HG03342 (cell line): ENCODE measurements at regions not wholly inside any gene's neighbourhood (a gene's known extent, or its start where the extent isn't known, plus 50 kb on each side); places are given as distances from the start of the nearest gene placed in this dataset.
"Not testable (repeated sequence)": the region's sequence is repeated elsewhere in the genome, so short reads cannot be mapped to it uniquely, and the experiment has no call there.

Source experiments
- ATAC-seq: cut with Tn5 transposase; IDR thresholded peaks from one replicate; pipeline ENCODE4 v1.9.1; 2021; ENCODE audit warnings: mild to moderate bottlenecking, moderate library complexity; ENCODE audit not compliant: unreplicated experiment

DNA sequence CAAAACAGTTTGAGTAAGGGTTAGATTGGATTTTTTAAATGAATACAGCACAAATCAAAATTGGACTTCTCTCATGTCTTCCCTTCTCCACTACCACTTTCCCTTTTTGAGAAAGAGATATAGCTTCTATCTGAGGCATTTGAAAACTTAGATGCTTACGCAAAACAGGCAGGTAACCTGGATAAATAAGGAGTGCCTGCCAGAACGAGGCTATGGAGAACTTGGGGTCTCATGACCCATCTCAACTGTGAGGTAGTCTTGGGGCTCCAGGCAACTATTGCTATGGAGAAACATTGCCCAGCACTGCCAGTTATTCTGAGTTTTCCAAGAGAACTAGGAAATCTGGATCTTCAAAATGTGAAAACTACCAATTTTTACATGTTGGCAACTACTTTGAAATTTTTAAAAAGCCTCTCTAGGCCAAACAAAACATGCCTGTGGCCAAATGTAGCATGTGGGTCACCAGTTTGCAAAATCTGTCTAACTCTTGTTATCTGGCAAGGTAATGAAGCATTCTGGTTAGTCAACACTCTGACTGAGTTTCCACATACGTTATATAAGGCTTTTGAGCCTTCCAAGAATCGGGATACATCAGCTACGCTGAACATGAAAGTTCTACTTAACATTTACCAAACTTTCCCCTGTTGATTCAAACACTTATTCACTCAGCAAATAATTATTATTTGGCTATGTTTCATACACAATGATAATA lies 752.7 kb downstream of the KCNA4 start:
- no peak for ATAC-seq

DNA sequence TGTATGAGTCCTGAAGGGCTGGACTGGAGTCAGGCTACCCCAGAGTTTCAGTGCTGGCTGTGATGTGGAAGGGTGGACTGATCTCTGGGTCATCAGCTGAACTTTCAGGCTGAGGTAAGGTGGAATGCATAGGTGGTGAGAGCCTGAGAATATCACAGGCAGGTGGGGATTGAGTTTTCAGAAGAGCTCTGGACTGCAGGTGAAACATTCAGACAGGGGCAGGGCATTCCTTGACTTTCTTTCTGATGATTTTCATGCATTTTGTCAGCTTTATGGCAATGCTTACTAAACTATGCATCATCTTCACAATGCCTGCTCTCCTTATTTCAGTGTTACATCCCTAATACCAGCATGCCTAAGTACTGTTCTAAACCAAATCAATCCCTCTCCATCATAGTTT lies 755.0 kb downstream of the KCNA4 start:
- ATAC-seq: no peak

DNA sequence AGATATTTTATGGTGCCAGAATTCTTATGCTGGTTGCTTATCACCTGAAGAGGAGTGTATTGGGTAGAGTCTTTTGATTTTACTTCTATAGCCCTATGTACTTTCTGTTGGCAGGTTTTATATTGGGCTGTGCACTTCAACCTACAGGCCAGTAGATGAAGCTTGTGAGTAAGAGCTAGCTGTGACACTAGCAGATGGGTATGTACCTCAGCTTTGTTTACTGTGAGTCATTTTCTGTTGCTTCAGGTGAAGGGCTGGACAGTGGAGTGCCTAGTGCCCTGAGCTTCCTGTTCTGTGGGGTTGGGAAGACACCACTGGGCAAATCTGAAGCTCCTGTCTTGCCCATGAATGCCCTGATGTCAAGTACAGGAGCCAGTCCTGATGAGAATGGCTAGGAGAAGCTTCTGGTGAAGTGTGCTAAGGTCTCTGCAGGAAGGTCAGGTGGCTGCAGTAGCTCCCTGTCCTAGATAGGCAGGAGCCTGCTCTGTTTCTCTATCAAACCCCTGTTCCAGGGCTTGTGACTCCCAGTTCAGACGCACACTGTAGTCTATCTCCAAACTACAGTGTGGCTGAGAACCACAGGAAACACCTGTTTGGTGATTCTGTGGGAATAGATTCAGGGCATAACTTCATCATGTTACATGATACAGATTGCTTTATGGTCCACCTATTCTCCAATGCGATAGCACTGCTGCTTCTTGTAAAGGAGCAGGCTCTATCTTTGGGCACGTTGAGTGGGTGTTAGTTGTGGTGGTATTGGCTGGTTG lies 755.7 kb downstream of the KCNA4 start:
- no peak for ATAC-seq

DNA sequence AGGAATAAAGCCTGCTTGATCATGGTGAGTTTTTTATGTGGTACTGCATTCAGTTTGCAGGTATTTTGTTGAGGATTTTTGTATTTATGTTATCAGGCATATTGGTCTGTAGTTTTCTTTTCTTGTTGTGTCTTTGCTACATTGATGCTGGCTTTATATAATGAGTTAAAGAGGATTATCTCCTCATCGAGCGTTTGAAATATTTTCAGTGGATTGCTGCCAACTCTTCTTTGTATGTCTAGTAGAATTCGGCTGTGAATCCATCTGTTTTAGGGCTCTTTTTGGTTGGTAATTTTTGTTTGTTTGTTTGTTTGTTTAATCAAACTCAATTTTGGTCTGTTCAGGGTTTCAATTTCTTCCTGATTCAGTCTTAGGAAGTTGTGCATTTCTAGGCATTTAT lies 758.4 kb downstream of the KCNA4 start:
- ATAC-seq: no peak

DNA sequence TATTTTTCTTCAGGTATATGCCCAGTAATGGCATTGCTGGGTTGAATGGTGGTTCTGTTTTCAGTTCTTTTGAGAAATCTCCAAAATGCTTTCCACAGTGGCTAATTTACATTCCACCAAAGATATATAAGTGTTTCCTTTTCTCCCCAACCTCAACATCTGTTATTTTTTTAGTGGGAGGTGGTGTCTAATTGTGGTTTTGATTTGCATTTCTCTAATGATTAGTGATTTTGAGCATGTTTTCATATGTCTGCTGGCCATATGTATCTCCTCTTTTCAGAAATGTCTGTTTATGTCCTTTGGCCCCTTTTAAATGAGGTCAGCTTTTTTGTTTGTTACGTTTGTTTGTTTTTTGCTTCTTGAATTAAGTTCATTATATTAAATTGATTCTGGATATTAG lies 760.2 kb downstream of the KCNA4 start:
- peak; percentile 55 for ATAC-seq

DNA sequence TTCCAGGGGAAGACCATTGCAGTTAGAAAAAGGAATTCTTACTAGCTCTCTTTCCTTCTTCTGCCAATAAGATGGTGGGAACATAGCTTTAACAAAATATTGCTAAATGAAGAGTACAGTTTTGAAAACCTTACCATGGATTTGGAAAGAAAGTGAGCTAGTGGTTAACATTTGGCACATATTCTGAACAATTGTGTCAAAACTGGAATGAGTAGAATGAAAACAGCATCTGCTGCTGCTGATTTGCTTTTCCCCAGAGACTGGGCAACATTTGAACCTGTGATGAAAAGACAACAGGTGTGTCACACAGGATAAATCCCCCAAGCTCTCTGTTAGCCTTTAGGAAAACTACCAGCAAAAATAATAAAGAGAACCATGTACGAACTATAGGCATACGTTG lies 761.4 kb downstream of the KCNA4 start:
- ATAC-seq: no peak

DNA sequence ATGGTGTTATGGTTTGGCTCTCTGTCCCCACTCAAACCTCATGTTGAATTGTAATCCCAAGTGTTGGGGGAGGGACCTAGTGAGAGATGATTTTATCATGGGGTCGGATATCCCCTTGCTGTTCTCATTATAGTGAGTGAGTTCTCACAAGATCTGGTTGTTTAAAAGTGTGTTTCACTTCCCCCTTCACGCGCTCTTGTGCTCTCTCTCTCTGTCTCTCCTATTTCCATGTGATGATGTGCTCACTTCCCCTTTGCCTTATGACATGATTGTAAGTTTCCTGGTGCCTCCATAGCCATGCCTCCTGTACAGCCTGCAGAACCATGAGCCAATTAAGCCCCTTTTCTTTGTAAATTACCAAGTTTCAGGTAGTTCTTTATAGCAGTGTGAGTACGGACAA lies 765.1 kb downstream of the KCNA4 start:
- ATAC-seq: peak; percentile 85

DNA sequence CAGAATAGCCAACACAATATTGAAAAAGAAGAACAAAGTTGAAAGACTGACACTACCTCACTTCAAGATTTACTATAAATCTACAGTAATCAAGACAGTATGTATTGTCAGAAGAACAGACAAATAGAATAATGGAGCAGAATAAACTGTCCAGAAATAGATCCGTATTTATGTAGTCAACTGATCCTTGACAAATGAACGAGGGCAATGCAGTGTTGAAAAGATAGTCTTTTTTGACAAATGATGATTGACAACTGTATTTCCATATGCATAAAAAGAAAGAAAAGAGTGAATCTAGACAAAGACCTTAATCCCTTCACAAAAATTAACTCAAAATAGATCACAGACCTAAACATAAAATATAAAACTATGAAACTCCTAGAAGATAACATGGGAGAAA lies 767.1 kb downstream of the KCNA4 start:
- no peak for ATAC-seq

DNA sequence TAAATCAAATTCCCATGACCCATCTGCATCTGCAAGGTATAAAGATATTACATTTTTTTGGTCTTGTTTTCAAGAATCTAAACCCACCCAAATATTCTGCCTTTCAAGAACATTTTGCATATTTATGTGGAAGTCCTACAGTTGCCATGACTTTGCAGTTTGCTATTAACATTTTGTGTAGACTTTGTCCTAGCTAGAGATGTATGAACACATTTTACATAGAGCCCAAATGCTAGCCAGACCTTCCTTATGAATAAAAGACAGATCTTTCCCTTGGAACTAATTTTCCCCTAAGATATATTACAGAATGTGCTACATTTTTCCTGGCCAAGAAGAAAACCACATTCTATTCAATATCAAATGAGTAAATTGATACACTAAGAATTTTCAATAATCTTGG lies 772.5 kb downstream of the KCNA4 start:
- ATAC-seq: no peak

DNA sequence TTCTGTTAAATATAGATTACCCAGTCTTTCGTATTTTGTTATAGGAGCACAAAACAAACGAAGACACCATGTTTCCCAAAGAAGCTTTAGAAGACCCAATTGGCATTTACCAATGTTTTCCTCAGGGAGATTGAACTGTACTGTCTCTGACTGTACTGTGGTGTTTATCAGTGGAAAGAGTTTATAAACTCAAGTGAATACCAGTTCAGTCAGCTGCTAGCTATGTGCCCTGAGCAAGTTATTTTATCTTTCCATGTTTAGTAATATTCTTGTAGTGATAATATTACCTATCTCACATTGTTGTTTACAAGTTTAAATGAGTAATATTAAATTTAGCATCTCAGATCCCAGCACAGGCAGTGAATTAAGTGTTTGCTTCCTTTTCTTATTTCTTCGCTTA lies 773.2 kb downstream of the KCNA4 start:
- ATAC-seq: no peak

DNA sequence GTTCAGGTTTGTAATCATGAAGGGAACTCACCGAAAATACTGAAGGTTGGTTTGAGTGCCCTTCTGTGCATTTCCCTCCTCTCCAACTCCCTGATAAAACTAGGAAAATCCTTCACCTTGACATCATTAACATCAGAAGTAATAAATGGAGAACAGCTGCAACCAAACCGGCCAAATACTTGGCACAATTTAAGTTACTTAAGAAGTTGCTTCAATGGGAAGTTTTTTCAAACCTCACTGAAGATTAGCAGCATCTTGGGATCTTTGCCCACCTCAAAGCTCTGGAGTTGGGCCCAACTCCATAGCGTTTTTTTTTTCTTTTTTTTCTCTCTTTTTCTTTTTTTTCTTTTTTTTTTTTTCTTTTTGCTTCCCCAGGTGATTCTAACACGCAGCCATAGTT lies 784.8 kb downstream of the KCNA4 start:
- ATAC-seq: no peak

DNA sequence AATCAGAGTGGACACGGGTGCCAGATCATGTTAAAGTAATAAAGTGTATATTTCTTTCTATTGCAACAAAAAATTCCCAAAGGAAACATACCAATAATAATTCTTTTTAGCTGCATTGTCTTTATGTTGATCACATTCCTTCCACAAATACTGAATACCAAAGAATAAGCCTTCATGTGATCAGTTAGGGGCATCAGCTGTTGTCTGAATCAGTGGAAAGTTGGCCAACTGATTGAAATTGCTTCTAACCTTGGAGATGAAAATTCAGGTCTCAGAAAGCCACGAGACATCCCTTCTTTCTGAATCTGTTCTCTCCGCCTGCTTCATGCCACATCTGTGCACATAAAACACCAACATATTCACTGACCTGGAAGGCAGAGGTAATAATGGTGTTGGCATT lies 785.2 kb downstream of the KCNA4 start:
- ATAC-seq: no peak

DNA sequence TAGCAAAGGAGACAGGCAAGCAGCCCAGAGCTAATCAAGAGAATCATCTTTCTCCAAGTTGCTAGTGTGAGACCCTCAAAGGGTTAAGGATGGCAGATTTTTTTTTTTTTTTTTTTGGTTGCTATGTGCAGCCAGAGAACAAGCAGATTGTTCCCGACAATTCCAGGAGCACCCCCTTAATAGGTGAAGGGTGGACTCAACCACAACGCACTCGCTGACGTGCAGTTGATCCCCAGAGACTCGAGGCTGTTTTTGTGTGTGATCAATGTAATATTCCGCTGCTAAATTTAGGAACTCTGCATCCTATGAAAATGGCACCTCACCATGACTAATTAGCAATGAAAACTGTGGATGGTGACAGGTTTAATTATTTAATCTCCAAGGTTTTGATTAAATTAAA lies 789.0 kb downstream of the KCNA4 start:
- ATAC-seq: no peak

DNA sequence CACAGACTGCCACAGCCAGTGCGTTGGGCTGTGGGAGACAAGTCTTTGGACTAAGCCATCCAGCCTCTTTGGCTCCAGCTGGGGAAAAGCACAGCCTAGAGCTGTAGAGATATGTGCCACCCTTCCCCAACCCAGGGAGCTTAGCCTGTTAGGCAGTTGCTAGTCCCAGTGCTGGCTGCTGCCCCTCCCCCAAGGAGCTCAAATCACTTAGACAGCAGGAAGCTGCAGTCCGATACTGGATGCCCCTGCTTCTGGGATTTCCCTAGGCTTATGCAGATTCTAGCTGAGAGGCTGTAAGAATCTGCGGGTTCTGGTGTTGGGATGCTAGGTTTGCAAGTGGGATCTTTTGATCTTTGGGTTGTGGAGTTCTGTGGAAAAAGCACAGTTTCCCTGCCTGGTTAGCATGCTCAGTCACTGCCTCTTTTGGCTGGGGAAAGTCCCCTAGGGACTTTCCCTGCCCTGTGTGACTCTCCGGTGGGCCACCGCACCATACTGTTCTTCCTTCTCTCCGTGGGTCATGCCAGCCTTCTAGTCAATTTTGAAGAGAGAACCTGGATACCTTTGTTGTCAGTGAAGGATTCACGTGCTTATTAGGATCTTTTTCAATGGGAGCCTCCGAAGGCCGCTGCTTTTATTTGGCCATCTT lies 792.0 kb downstream of the KCNA4 start:
- ATAC-seq: no peak

DNA sequence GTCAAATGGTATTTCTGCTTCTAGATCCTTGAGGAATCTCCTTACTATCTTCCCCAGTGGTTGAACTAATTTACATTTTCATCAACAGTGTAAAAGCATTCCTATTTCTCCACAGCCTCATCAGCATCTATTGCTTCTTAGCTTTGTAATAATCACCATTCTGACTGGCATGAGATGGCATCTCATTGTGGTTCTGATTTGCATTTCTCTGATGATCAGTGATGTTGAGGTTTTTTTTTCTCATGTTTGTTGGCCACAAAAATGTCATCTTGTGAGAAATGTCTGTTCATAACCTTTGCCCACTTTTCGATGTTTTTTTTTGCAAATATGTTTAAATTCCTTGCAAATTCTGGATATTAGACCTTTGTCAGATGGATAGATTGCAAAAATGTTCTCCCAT lies 797.3 kb downstream of the KCNA4 start:
- not testable (repeated sequence) for ATAC-seq

DNA sequence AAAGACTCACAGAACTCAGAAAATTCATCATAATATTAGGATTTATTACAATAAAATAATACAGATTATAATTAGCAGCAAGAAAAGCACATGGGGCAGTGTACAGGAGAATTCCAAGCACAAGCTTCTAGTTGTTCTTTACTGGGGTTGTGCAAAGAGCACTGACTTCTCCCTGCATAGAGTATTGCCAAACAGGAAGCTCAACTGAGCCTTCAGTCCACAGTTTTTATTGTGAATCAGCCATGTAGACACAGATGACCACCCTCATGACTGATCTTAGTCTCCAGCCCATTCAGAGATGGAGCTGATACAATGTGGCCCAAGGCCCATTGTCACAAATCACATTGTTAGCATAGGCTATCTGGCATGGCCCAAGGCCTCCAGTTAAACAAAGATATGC lies 798.9 kb downstream of the KCNA4 start:
- ATAC-seq: no peak

DNA sequence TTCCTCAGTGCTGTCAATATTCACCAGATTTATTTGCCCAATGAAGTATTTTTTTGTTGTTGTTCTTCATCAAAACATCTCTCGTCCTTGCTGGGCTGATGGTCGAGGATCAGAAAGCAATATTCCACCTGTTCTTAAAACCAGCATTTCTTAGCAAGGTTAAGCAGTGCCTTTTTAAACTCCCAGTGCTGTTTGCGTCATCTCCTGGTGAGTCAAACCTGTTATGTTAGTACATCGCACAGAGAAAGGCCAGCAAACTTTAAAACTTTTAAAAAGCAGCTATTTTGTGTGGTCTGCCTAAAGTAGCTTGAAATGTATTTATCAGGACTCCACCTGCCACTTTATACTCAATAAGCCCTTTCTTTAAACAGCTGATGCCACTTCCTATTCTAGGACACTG lies 802.0 kb downstream of the KCNA4 start:
- ATAC-seq: no peak

DNA sequence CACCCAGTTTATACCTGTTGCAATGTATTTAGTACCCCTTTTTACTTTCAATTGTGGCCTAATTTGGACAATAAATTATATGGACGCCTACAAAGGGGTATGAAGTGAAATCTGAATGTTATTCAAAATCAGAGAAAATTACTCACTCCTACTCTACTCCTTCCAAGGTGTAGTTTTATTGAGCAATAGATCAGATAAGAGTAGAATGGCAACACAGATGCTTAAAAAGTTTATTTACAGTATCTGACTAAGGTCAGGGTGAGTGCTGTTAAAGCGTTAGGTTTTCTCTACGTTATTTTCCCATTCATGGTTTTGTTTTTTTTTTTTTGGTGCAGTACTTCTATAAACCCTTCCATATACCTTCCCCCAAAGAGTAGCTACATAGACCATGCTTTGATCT lies 805.6 kb downstream of the KCNA4 start:
- no peak for ATAC-seq

DNA sequence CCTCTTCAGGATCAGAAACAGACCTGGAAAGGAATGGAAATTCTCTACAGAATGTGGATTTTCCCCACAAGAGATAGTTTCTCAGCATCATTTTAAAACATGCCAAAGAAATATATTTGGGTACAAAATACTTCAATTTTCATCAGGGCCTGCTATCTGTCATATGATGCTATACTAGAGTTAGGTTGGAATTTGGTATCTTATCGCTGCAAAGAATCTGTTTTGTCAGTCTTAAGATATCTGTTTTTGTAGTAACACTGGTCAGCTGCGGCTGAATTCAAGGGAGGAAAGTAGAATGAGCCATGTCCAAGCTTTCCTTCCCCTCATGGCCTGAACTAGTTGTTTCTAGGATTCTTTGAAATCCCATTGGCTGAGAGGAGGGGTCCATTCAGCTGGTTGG lies 806.4 kb downstream of the KCNA4 start:
- no peak for ATAC-seq

DNA sequence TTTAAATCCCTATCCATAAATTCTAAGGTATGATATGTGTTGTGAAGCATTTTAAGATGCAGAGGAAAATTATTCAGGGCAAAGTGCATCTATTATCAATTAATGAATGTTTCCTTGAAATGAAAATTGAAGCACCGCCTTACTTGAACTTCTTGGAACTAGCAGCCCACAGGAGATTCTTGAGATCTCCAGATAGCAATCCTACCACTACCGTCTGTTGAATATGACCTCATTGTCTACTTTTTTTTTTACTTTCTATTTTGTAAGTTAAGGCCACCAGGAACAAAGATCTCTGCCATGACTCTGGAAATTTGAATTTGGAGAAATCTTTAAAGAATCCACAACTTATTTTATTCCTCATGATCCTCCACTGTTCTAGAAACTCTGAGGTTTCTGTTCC lies 808.7 kb downstream of the KCNA4 start:
- no peak for ATAC-seq

DNA sequence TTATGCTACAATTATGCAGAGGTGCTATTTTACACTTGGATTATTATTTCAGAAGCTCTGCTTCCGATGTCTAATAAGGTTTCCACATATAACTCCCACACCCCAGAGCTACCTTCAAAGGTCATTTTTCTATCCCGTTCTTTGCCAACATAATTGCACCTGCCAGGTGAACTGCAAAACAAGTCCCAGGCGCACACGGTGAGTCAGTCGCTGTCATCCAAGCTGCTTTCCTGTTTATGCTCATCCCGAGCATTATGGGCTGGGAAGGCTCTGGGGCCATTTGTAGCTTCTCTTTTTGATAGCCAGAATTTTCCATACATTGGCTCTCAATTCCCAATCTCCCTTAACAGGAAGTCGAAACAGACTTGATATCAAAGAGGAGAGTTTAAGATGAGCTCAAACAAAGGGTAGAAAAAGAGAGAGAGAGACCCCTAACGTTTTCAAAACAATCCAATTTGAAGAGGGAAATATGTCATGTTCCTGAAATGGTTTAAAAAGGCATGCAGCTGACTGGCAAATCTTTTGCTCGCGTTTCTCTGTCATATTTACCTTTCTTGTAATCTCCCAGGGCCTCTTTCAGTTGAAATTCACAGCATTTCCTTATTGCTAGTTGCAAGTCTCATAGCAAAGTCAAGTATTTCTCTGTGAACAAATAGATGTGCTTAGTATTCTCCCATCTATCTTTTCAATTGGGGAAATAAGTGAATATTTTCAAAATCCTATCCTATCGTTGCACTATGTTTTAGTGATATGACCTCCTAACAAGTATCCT lies 815.9 kb downstream of the KCNA4 start:
- no peak for ATAC-seq
